Left ventricle myocardium inferior (tissue), 1 donor: ENCODE measurements at regions not wholly inside any gene's neighbourhood (a gene's known extent, or its start where the extent isn't known, plus 50 kb on each side); places are given as distances from the start of the nearest gene placed in this dataset.

Experiments
- DNase-seq: peaks from one replicate; pipeline ENCODE4 v3.0.0-alpha.2; 2020
- H3K27ac ChIP-seq: fragments of 200-600 bp; replicated peaks from 2 replicates; pipeline ENCODE4 v1.8.0; 2021
- H3K27me3 ChIP-seq: fragments of 200-600 bp; 2 replicates; pipeline ENCODE4 v1.8.0; 2021; ENCODE audit warnings: low read depth
- H3K36me3 ChIP-seq: fragments of 200-600 bp; 2 replicates; pipeline ENCODE4 v1.8.0; 2021
- H3K4me1 ChIP-seq: fragments of 200-600 bp; 2 replicates; pipeline ENCODE4 v1.8.0; 2021
- H3K4me3 ChIP-seq: fragments of 200-600 bp; 2 replicates; pipeline ENCODE4 v1.8.0; 2021; ENCODE audit warnings: mild to moderate bottlenecking, moderate library complexity
- H3K9me3 ChIP-seq: fragments of 200-600 bp; replicated peaks from 2 replicates; pipeline ENCODE4 v1.8.0; 2021
- CTCF ChIP-seq: fragments of 200-600 bp; IDR thresholded peaks from 2 replicates; pipeline ENCODE4 v1.8.0; 2021; ENCODE audit warnings: antibody characterized with exemption, mild to moderate bottlenecking, borderline replicate concordance
- intact Hi-C: fragments of 100-400 bp; cut with micrococcal nuclease; formaldehyde crosslinking; loops from one replicate; pipeline ENCODE4 v1.11.0; 2022
- donor health status: DM: no; HTN: yes; CAD: no; lungs with severe emphysema.

GRCh38 chr5:62167561-62168057 lies 138.4 kb upstream of the KIF2A start:
- no peaks in the 10 kb centered on the region for H3K36me3 ChIP-seq
- no peak overlapping the region for H3K27ac ChIP-seq
- peaks cover 11% of the 10 kb centered on the region for H3K27me3 ChIP-seq
- TF ChIP-seq CTCF: no peak
- no peaks in the 10 kb centered on the region for H3K9me3 ChIP-seq
- intact Hi-C loops: no loop called here
- H3K4me3 ChIP-seq: no peak overlapping the region
- DNase-seq: no peak
- no peaks in the 10 kb centered on the region for H3K4me1 ChIP-seq

GRCh38 chr5:62168506-62169281 lies 137.3 kb upstream of the KIF2A start:
- DNase-seq: no peak
- Histone ChIP-seq H3K36me3 (no peaks in the 10 kb centered on the region), H3K4me1 (no peaks in the 10 kb centered on the region), H3K27ac (no peak overlapping the region), H3K27me3 (peaks cover 11% of the 10 kb centered on the region), H3K9me3 (no peaks in the 10 kb centered on the region), H3K4me3 (no peak overlapping the region)
- intact Hi-C loops: no loop called here
- no peak for TF ChIP-seq CTCF

DNA sequence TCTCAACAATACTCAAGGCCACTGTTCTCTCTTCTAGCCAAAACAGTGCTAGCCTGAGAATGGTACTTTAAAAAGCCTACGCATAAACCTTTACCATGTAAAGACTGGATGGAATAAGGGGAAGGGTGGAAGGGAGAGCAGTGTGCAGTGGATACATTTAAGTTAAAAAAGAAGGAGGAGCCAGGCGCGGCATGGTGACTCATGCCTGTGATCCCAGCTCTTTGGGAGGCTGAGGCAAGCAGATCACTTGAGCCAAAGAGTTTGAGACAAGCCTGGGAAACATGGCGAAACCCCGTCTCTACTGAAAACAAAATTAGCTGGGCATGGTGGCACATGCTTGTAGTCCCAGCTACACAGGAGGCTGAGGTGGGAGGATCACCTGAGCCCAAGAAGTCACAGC lies 127.7 kb upstream of the KIF2A start:
- intact Hi-C loops: no loop called here
- Histone ChIP-seq H3K27ac (no peak overlapping the region), H3K27me3 (peaks cover 13% of the 10 kb centered on the region), H3K4me1 (no peaks in the 10 kb centered on the region), H3K4me3 (no peak overlapping the region), H3K36me3 (no peaks in the 10 kb centered on the region), H3K9me3 (no peaks in the 10 kb centered on the region)
- TF ChIP-seq CTCF: no peak
- DNase-seq: no peak

- Histone ChIP-seq H3K4me3 (no peak overlapping the region), H3K36me3 (no peaks in the 10 kb centered on the region), H3K9me3 (no peaks in the 10 kb centered on the region), H3K27ac (no peak overlapping the region), H3K4me1 (no peaks in the 10 kb centered on the region), H3K27me3 (peaks cover 14% of the 10 kb centered on the region)
- no peak for TF ChIP-seq CTCF
- DNase-seq: no peak
- intact Hi-C loops: no loop called here
These were observed 123.2 kb upstream of the KIF2A start for GRCh38 chr5:62182802-62183201.

DNA sequence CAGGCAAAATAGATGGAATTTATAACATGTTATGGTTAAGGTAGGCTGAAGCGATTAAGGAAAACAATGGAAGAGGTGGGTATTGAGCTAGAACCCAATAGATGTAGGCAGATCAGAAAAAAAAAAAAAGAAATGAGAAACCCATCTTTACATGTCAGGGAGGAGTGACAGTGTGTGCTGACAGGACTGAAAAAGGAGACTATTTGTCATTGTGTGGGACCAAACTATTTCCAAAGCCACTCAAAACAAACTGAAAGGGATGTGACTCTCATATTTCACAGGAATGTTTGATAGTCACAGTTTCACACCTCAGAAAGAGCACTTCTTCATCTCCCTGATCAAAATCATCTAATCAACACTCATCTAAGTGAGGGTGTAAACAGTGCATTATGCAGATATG lies 122.3 kb upstream of the KIF2A start:
- no peaks in the 10 kb centered on the region for H3K4me1 ChIP-seq

More for the DNA sequence above, 122.3 kb upstream of the KIF2A start:
- no peak for TF ChIP-seq CTCF
- no peak overlapping the region for H3K27ac ChIP-seq
- DNase-seq: no peak
- H3K9me3 ChIP-seq: no peaks in the 10 kb centered on the region
- no peaks in the 10 kb centered on the region for H3K36me3 ChIP-seq
- no peak overlapping the region for H3K4me3 ChIP-seq
- peaks cover 6% of the 10 kb centered on the region for H3K27me3 ChIP-seq
- intact Hi-C loops: no loop called here
